SH-SY5Y (cell line): ENCODE measurements at regions not wholly inside any gene's neighbourhood (a gene's known extent, or its start where the extent isn't known, plus 50 kb on each side); places are given as distances from the start of the nearest gene placed in this dataset.

Experiments
- GATA2 ChIP-seq: IDR thresholded peaks from 2 replicates; pipeline ENCODE4 v1.6.1; 2011; ENCODE audit warnings: mild to moderate bottlenecking, low read depth, low read length
- GATA3 ChIP-seq: IDR thresholded peaks from 2 replicates; pipeline ENCODE4 v1.6.1; 2011; ENCODE audit warnings: low read depth, mild to moderate bottlenecking, low read length, moderate library complexity

DNA sequence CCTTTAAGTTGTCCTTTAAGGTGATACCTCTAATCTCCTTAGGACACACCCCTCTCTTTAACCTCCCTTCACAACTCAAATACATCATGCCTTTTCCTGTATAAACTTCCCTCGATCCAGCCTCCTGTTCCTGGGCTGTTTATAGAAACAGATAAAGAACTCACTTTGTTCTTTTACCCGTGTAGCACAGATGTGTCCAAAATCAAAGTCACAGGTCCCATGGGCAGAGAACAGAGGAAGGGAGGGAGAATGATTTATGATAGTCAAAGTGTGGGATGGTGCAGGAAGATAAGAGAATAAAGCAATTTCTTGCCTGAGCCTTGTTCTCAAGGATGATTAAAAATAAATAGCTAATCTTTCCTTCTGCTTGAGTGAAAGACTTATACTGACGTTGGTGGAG lies 50.3 kb upstream of the CABCOCO1 start:
- TF ChIP-seq GATA3, result no peak
- no peak for TF ChIP-seq GATA2

DNA sequence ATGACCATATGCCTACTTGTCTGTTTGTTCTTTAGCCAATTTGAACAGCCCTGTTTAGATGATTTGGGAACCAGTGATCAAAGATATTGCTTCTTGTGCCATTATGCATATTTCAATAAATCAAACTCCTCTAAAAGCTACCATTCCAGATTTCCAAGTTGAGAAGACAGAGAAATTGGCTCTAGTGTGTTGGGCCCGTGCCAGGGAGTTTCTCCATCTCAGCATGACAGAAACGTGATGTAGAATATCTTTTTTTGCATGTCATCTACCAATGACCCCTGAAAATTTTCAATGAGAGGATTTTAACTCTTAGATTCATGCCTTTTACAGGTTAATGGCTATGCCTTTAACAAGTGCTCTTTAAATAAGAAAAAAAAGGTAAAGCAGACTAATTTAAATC lies 50.7 kb upstream of the CABCOCO1 start:
- no peak for TF ChIP-seq GATA2
- TF ChIP-seq GATA3, result no peak

DNA sequence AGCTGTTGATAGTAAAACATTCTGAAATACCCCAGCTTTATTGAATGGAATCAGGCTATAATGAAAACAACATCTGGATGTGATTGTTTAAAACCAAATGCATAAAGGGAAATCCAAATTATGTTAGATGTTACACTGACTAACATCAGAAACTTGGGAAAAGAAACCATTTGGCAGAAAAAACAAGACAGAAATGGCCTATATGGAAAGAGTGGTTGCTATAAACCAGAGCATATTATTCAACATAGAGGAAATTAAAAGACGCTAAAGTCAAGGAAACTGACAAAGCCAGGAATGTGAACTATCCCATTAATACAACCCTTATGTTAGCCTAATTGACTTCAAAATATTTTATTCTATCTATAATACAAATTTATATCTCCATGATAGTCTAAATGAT lies 53.0 kb upstream of the CABCOCO1 start:
- TF ChIP-seq GATA2 (no peak), GATA3 (no peak)

DNA sequence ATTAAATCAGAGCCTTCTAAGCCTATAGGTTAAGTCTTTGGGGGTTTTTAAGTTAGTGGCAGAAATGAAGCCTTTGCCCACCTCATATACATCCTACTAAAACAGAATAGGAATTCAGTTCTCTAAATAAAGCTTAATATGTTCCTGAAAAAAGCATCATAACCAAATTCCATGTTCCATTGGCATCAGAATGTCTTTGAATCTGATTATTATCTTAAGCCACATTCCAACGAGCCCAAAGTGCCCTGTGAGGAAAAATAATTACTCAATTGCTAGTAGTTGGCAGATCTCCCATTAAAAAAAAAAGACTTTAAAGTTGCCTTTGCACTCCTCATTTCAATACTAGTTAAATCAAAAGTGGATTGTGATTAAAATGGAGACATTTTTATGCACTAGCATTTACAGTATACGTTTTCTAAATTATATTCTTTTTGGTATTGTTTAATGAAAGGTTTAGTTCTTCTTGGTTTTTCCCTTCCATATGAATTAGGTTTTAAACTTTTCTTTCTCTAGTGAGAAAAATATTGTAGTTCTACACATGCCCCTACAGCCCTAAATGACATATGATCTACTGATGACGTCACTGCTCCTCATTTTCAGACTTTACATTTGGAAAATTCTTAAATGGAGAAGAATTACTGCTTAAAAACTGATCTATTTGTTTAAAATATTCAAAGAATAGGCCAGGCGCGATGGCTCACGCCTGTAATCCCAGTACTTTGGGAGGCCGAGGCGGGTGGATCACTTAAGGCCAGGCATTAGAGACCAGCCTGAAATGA lies 54.3 kb upstream of the CABCOCO1 start:
- TF ChIP-seq GATA3, result no peak
- TF ChIP-seq GATA2, result no peak

DNA sequence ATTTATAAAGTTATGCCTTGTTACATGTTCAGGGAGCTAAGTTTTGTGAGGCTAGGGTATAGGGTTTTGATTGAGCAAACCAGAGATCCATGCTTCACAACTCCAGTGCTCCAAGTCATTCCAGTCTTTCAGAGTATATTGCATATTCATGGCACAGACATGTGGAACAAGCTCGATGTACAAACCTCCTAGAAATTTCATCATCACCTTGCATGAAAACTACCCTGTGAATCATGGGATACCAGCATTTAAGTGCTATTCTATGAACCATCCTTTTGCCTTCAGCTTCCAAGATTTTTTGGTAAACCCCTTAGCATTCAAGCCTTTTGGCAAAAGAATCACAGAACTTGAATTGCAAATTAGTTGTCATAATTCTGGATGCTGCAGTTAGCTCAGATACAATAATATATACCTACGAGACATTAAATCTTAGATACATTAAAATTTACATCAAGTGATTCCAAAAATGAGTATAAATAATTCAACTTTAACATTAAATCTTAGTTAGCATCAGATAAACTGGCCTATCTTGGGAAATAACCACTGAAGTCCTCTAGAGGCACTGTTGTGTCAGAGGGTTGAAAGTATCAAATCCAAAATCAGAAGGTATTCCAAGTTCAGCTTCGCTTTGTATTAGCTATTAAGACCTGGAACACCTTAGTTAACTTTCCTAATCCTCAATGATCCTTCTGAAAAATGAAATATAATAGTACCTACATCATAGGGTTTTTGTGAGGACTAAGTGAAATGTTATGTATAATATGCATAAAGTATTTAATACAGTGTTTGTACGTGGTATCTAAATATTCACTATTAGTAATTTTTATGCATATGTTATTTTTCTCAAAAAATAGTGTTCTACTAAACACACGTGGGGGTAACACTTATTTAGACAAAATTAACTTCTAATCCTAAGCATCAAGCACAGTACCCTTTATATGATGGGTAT lies 55.5 kb upstream of the CABCOCO1 start:
- TF ChIP-seq GATA2, result no peak
- TF ChIP-seq GATA3, result no peak

DNA sequence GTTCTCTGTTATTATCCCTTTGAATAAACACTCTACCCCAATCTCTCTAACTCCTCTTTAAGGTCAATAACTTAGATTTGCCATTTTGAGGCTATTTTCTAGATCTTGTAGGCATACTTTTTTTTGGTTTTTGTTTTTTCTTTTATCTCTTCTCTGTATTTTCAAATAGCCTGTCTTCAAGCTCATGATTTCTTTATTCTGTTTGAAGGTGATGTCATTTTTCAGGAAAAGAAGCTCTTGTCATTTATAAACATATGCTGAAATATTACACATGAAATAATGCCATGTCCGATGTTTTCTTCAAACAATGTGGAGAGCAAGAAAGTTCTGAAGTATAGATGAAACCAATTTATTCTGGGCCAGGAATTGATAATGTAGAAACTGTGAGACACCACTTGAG lies 57.5 kb upstream of the CABCOCO1 start:
- no peak for TF ChIP-seq GATA3
- no peak for TF ChIP-seq GATA2

DNA sequence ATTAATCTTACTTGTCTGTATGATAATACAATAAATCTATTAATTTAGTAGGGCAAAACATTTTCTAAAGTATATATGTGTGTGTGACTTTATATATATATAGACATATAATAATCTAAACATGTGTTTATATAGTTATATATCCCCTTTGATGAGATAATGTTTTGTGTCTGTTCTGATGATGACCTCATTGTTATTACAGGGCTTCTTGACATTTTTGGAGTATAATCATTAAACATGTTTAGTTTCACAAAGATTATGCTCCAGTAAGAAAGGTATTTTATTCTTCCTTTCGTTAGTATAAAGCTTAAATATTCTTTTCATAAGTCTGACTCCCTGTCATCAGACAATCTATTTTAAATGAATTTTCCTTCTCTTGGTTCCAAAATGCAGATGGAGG lies 62.3 kb upstream of the CABCOCO1 start:
- no peak for TF ChIP-seq GATA2
- TF ChIP-seq GATA3, result no peak

DNA sequence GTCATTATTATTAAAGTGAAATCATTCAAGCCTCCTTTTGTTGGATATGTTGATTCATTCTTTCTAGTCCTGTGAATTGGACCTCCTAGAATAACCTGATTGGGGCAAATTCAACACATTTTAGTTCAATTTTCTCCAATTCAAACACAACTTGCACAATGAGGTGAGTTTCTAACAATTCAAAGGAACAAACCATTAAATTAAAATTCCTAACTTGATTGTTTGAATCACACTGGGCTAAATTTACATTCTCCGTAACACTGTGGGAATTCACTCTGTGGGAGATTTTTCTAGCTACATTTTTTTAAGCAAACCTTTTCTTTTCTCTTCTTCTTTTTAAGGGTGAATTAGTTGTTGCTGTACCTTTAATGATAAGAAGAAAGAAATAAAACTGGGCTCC lies 68.3 kb upstream of the CABCOCO1 start:
- TF ChIP-seq GATA2 (no peak), GATA3 (no peak)

DNA sequence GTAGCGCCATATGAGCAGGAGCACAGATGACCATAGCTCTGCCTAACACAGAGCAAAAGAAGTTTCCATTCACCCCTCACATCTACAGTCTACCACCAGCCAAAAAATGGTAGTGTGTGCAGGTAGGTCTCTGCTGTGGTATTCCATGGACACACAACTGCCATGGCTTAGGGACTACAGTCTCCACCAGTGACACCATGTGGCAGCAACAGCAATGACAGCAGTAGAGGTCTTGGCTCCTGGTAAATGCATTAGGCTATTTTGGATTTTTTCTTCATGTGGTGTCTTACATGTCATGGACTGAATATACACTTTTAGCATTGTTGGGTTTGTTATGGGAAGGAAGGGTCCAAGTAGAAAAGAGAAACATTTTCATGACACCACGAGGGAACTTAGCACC lies 70.1 kb upstream of the CABCOCO1 start:
- TF ChIP-seq GATA3 (no peak), GATA2 (no peak)

DNA sequence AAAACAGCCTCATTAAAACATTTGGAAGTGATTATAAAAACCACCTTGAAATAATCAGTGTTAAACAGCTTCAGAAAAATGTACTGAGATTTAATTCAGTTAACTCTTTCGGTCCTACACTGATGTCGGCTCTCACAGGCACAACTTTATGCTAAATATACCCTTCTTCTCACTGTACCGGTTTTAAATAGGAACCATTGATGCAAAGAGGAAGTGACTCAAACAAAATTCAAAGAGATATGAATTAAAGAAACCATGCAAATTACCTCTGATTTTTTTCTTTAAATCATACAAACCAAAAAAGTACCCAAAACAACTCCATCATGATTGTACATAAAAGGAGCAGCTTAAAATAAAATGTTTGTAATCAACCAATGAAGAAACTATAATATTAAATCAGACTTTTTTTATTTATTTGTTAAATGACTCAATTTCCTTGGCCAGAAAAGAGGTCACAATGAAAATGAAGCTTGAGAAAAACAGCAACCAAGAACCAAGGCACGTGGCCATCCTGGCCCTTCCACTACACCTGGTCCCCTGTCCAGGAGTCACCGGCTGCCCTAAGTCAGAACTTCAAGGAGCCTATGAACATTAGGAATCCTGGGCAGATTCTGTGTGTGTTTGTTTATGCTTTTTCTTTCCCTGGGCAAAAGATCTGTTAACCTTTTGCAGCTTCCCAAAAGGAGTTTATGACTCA lies 73.0 kb upstream of the CABCOCO1 start:
- no peak for TF ChIP-seq GATA2
- TF ChIP-seq GATA3, result no peak

DNA sequence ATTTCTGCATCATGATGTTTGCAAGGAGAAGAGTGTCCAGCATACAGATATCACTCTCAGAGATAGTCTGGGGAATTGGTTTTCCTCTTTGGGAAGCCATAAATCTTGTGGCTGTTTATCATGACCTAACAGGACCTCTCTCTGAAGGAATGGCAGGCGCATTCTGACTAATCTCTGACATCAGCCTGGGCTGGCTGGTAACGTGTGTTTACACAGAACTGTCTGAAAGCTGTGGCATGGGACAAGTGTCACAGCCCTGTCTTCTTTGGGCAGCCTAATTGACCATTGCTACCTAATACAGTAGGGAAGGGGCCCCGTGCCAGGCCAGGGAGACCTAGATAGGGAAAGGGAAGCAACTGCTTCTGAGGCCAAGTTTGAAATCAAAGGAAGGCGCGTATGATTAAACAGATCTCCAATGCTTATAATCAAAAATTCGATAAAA lies 73.9 kb upstream of the CABCOCO1 start:
- TF ChIP-seq GATA2, result peak; percentile 89
- no peak; the same call in 1 of the 2 replicates for TF ChIP-seq GATA3

DNA sequence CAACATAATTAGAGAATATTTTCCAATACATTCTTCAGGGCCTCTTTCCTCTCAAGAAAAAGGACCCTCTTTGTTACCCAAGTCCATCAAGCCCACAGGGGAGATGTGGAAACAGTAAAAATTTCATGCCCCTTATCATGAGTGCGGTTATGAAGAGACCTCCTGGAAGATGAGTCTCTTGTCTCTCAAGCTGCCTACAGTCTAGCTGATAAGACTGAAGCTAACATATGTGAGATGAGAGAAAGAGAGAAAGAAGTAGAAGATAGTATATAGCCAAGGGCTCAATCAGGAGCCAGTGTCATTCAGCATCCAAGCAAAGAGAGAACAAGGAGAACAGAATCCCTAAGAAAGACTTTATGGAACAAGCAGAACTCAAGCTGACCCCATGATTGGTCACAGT lies 75.9 kb upstream of the CABCOCO1 start:
- no peak for TF ChIP-seq GATA2
- TF ChIP-seq GATA3, result no peak

DNA sequence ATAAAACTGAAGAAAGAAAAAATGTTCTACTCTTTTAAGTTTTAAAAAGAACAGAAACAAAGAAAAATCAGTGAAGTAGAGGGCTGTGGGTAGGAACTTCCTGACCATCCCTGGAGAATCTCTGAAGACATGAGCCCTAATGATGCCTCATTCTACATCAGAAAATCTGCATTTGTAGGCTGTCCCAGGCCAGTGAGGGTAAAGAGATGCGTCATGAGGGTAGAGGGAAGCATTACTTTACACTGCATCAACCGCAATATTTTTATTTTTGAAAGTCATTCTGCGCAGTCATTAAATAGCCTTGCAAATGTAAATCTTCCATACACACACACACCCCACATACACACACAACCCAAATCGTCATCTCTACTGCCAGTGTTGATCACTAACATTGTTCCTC lies 82.1 kb upstream of the CABCOCO1 start:
- TF ChIP-seq GATA2 (no peak), GATA3 (no peak)

DNA sequence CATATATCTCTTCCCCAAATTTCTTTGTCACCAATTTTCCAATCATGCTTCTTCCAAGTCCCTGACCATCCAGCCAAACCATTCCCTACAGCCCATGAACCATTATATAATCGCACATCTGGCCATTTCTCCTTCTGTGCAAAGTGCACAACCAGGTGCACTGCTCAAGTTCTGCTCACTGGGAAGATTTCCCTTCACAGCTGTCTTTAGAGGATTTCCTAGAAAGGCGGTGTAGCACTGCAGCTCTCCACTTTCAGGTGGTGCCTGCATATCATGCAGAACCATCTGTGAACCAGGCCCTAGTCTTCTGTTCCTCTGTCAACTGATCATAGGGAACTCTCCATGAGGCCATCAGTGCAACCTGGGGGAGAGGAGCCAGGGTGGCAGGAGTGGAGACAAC lies 95.0 kb upstream of the CABCOCO1 start:
- TF ChIP-seq GATA3, result no peak
- no peak for TF ChIP-seq GATA2
